HCT116 (cell line): ENCODE measurements at regions not wholly inside any gene's neighbourhood (a gene's known extent, or its start where the extent isn't known, plus 50 kb on each side); places are given as distances from the start of the nearest gene placed in this dataset.

ENCODE experiments used
- ATAC-seq: fragments of 200-7000 bp; cut with Tn5 transposase; 2 replicates; pipeline ENCODE4 v1.9.1; 2020; ENCODE audit warnings: mild to moderate bottlenecking, moderate library complexity
- BruUV-seq: library from RNA; stranded (reverse); fragments of 400-500 nt; replicated peaks from 2 replicates; lab custom pipeline; 2021; lab: Mats Ljungman, UMichigan
- CTCF ChIA-PET: fragments of 300-600 bp; sonication (Branson Sonifier 250); formaldehyde crosslinking; loops from one replicate; lab custom pipeline; 2021; ENCODE audit warnings: antibody characterized with exemption; lab: Charles Lee
- POLR2A ChIA-PET: fragments of 300-600, 350-600 bp; sonication (Branson Sonifier 250); formaldehyde crosslinking; loops from one replicate; lab custom pipeline; 2021; ENCODE audit warnings: antibody characterized with exemption; lab: Charles Lee
- RAD21 ChIA-PET, 2 experiments: fragments of 300-600 bp; sonication (Branson Sonifier 250); formaldehyde crosslinking; loops; one replicate each; lab custom pipeline; 2023; ENCODE audit warnings: low total read pairs in 2 of 2; ENCODE audit not compliant: uncharacterized antibody in 2 of 2, unreplicated experiment in 2 of 2, low non-redundant PET in 1 of 2; lab: Charles Lee
- DNase-seq: peaks from one replicate; pipeline ENCODE4 v3.0.0-alpha.2; 2010; ENCODE audit warnings: low read depth, low spot score
- H2AFZ ChIP-seq: fragments of 200-600 bp; shearing (Covaris generic), sonication (generic); 2 replicates; pipeline ENCODE4 v1.6.1; 2017; ENCODE audit warnings: low read depth, mixed run types, mixed read lengths, antibody characterized with exemption, low read length; ENCODE audit not compliant: poor library complexity, severe bottlenecking
- H3K27ac ChIP-seq: 2 replicates; pipeline ENCODE4 v1.5.1; 2012; ENCODE audit warnings: low read depth, low read length
- H3K27me3 ChIP-seq: fragments of 200-600 bp; sonication (generic); 2 replicates; pipeline ENCODE4 v1.6.1; 2016; ENCODE audit warnings: mixed run types, low read length, mixed read lengths; ENCODE audit not compliant: insufficient read depth
- H3K36me3 ChIP-seq, 2 experiments: fragments of 200-500 bp in 1 of 2; fragments of 200-600 bp in 1 of 2; sonication (Bioruptor generic) in 1 of 2; sonication (generic) in 1 of 2; 2 replicates each; pipeline versions ENCODE4 v1.5.1 to v1.6.1; 2014 to 2016; ENCODE audit warnings: low read length in 2 of 2, inconsistent platforms in 1 of 2, mixed read lengths in 1 of 2, mixed run types in 1 of 2; ENCODE audit not compliant: insufficient read depth in 2 of 2, control insufficient read depth in 1 of 2
- H3K4me1 ChIP-seq, 2 experiments: fragments of 200-600 bp in 1 of 2; sonication (generic) in 1 of 2; 2 replicates each; pipeline versions ENCODE4 v1.5.1 to v1.6.1; 2012 to 2017; ENCODE audit warnings: low read length in 2 of 2, inconsistent platforms in 1 of 2, mild to moderate bottlenecking in 1 of 2, mixed read lengths in 1 of 2, mixed run types in 1 of 2, moderate library complexity in 1 of 2; ENCODE audit not compliant: insufficient read depth in 2 of 2, control insufficient read depth in 1 of 2
- H3K4me2 ChIP-seq: fragments of 200-600 bp; sonication (generic); 2 replicates; pipeline ENCODE4 v1.6.1; 2017; ENCODE audit warnings: mixed run types, low read length, mixed read lengths
- H3K4me3 ChIP-seq, 2 experiments: fragments of 200-600 bp in 1 of 2; sonication (generic) in 1 of 2; replicated peaks in 1 of 2; 2 replicates each; pipeline ENCODE4 v1.5.1; 2011 to 2016; ENCODE audit warnings: low read length in 2 of 2, control low read depth in 1 of 2, low read depth in 1 of 2, mild to moderate bottlenecking in 1 of 2, mixed read lengths in 1 of 2, mixed run types in 1 of 2
- H3K79me2 ChIP-seq: fragments of 200-600 bp; sonication (generic); 2 replicates; pipeline ENCODE4 v1.6.1; 2017; ENCODE audit warnings: mild to moderate bottlenecking, mixed run types, low read length, moderate library complexity, mixed read lengths; ENCODE audit not compliant: insufficient read depth
- H3K9ac ChIP-seq: fragments of 200-600 bp; sonication (generic); 2 replicates; pipeline ENCODE4 v1.6.1; 2016; ENCODE audit warnings: low read length, mixed read lengths
- H3K9me2 ChIP-seq: fragments of 200-600 bp; sonication (generic), shearing (Covaris generic); 2 replicates; pipeline ENCODE4 v1.6.1; 2017; ENCODE audit warnings: mixed run types, mild to moderate bottlenecking, moderate library complexity; ENCODE audit not compliant: insufficient read depth
- H3K9me3 ChIP-seq, 2 experiments: fragments of 200-500 bp in 1 of 2; fragments of 200-600 bp in 1 of 2; sonication (Bioruptor generic) in 1 of 2; sonication (generic) in 1 of 2; 2 replicates each; pipeline ENCODE4 v1.6.1; 2014 to 2017; ENCODE audit warnings: low read length in 2 of 2, mixed read lengths in 2 of 2, inconsistent platforms in 1 of 2, low read depth in 1 of 2, mild to moderate bottlenecking in 1 of 2, mixed run types in 1 of 2, moderate library complexity in 1 of 2; ENCODE audit not compliant: control insufficient read depth in 1 of 2, insufficient read depth in 1 of 2
- H4K20me1 ChIP-seq: fragments of 200-600 bp; sonication (generic), shearing (Covaris generic); 2 replicates; pipeline ENCODE4 v1.6.1; 2017; ENCODE audit warnings: mixed run types, mild to moderate bottlenecking, moderate library complexity; ENCODE audit not compliant: insufficient read depth
- CEBPB ChIP-seq: IDR thresholded peaks from 2 replicates; pipeline ENCODE4 v1.6.1; 2012; ENCODE audit warnings: low read depth
- EGR1 ChIP-seq: IDR thresholded peaks from 2 replicates; pipeline ENCODE4 v1.6.1; 2012; ENCODE audit warnings: low read depth
- ELF1 ChIP-seq: IDR thresholded peaks from 2 replicates; pipeline ENCODE4 v1.6.1; 2012; ENCODE audit warnings: low read depth, borderline replicate concordance
- EZH2 ChIP-seq: fragments of 200-600 bp; sonication (generic); IDR thresholded peaks from 2 replicates; pipeline ENCODE4 v1.6.1; 2017; ENCODE audit warnings: antibody characterized with exemption, mixed run types
- FOSL1 ChIP-seq: IDR thresholded peaks from 2 replicates; pipeline ENCODE4 v1.6.1; 2012; ENCODE audit warnings: low read depth
- RAD21 ChIP-seq: IDR thresholded peaks from 2 replicates; pipeline ENCODE4 v1.6.1; 2012; ENCODE audit warnings: low read depth, mild to moderate bottlenecking
- SIN3A ChIP-seq: IDR thresholded peaks from 2 replicates; pipeline ENCODE4 v1.6.1; 2012; ENCODE audit warnings: low read depth
- SP1 ChIP-seq: IDR thresholded peaks from 2 replicates; pipeline ENCODE4 v1.6.1; 2012; ENCODE audit warnings: low read depth
- ZFX ChIP-seq: fragments of 450-650 bp; IDR thresholded peaks from 2 replicates; pipeline ENCODE4 v1.6.1; 2017
- intact Hi-C: fragments of 100-400 bp; cut with micrococcal nuclease; formaldehyde crosslinking; loops from 2 replicates; pipeline ENCODE4 v1.10.0; 2022
- TF ChIP-seq, protein P1 (sequence below): IDR thresholded peaks from 2 replicates; pipeline ENCODE4 v1.6.1; 2011; ENCODE audit warnings: mild to moderate bottlenecking, low read length, moderate library complexity; ENCODE audit not compliant: insufficient replicate concordance; ENCODE audit errors: extremely low read depth
- TF ChIP-seq, protein P2 (sequence below): IDR thresholded peaks from 2 replicates; pipeline ENCODE4 v1.6.1; 2012; ENCODE audit warnings: low read depth
- TF ChIP-seq, protein P3 (sequence below): IDR thresholded peaks from 2 replicates; pipeline ENCODE4 v1.6.1; 2012
- TF ChIP-seq, protein P4 (sequence below): IDR thresholded peaks from 2 replicates; pipeline ENCODE4 v1.6.1; 2012

DNA sequence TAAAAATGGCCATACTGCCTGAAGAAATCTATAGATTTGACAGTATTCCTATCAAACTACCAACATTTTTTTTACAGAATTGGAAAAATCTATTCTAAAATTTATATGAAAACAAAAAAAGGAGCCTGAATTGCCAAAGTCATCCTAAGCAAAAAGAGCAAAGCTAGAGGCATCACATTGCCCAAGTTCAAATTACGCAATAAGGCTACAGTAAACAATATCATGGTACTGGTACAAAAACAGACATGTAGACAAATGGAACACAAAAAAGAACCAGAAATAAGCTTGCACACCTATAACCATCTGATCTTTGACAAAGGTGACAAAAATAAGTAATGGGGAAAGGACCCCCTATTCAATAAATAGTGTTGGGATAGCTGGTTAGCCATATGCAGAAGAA, 50.2 kb upstream of the THSD7B start:
- H3K4me3 ChIP-seq = no peak overlapping the region
- ChIA-PET RAD21 (no interaction called here), CTCF (no interaction called here), POLR2A (no interaction called here)
- BruUV-seq = no TSS peak
- no peaks in the 10 kb centered on the region for H4K20me1 ChIP-seq
- H3K9me2 ChIP-seq = no peaks in the 10 kb centered on the region
- no peaks in the 10 kb centered on the region for H3K27me3 ChIP-seq
- no peak overlapping the region for H2AFZ ChIP-seq
- DNase-seq (no peak), ATAC-seq (no peak)
- H3K4me1 ChIP-seq = no peaks in the 10 kb centered on the region
- no peaks in the 10 kb centered on the region for H3K79me2 ChIP-seq
- H3K9me3 ChIP-seq = no peaks in the 10 kb centered on the region
- no peak overlapping the region for H3K9ac ChIP-seq
- intact Hi-C loops = no loop called here
- no peak for TF ChIP-seq FOSL1
- TF ChIP-seq, protein P1, sequence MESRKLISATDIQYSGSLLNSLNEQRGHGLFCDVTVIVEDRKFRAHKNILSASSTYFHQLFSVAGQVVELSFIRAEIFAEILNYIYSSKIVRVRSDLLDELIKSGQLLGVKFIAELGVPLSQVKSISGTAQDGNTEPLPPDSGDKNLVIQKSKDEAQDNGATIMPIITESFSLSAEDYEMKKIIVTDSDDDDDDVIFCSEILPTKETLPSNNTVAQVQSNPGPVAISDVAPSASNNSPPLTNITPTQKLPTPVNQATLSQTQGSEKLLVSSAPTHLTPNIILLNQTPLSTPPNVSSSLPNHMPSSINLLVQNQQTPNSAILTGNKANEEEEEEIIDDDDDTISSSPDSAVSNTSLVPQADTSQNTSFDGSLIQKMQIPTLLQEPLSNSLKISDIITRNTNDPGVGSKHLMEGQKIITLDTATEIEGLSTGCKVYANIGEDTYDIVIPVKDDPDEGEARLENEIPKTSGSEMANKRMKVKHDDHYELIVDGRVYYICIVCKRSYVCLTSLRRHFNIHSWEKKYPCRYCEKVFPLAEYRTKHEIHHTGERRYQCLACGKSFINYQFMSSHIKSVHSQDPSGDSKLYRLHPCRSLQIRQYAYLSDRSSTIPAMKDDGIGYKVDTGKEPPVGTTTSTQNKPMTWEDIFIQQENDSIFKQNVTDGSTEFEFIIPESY = no peak
- no peak overlapping the region for H3K27ac ChIP-seq
- H3K4me2 ChIP-seq = no peak overlapping the region
- no peaks in the 10 kb centered on the region for H3K36me3 ChIP-seq

DNA sequence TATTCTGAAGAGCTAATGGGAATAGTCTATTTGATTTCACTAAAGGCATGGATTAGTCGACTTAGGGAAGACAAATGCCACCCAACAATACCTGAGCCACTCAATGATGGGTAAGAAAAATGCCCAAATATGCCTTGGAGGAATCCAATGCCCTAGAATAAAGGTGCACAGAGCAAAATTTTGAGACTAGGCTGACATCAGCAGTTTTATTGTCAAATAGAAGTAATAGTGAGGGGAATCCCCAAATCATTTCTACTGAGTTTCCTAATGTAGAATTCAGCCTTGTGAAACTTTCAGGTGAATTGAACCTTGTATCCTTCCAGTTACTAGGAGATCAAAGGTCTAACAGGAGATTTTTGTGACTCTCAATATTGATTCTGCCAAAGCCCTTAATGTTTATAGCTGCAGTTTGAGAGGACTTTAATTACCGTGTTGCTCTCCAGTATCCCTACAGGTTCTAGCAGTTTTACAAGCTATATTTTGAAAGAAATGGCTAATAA, 50.8 kb upstream of the THSD7B start:
- no TSS peak for BruUV-seq
- ATAC-seq = no peak
- H3K79me2 ChIP-seq = no peaks in the 10 kb centered on the region
- no peaks in the 10 kb centered on the region for H4K20me1 ChIP-seq
- no peaks in the 10 kb centered on the region for H3K9me2 ChIP-seq
- no peaks in the 10 kb centered on the region for H3K36me3 ChIP-seq
- H3K27me3 ChIP-seq = no peaks in the 10 kb centered on the region
- intact Hi-C loops = no loop called here
- CTCF ChIA-PET = no interaction called here
- no peak overlapping the region for H3K27ac ChIP-seq
- H3K4me3 ChIP-seq = no peak overlapping the region
- H3K9me3 ChIP-seq = no peaks in the 10 kb centered on the region
- H3K9ac ChIP-seq = no peak overlapping the region
- no peak overlapping the region for H2AFZ ChIP-seq
- H3K4me1 ChIP-seq = no peaks in the 10 kb centered on the region
- POLR2A ChIA-PET = no interaction called here
- DNase-seq = no peak
- RAD21 ChIA-PET = no interaction called here
- H3K4me2 ChIP-seq = no peak overlapping the region
- TF ChIP-seq ELF1 = no peak
- no peak for TF ChIP-seq ZFX
- TF ChIP-seq, protein P2, sequence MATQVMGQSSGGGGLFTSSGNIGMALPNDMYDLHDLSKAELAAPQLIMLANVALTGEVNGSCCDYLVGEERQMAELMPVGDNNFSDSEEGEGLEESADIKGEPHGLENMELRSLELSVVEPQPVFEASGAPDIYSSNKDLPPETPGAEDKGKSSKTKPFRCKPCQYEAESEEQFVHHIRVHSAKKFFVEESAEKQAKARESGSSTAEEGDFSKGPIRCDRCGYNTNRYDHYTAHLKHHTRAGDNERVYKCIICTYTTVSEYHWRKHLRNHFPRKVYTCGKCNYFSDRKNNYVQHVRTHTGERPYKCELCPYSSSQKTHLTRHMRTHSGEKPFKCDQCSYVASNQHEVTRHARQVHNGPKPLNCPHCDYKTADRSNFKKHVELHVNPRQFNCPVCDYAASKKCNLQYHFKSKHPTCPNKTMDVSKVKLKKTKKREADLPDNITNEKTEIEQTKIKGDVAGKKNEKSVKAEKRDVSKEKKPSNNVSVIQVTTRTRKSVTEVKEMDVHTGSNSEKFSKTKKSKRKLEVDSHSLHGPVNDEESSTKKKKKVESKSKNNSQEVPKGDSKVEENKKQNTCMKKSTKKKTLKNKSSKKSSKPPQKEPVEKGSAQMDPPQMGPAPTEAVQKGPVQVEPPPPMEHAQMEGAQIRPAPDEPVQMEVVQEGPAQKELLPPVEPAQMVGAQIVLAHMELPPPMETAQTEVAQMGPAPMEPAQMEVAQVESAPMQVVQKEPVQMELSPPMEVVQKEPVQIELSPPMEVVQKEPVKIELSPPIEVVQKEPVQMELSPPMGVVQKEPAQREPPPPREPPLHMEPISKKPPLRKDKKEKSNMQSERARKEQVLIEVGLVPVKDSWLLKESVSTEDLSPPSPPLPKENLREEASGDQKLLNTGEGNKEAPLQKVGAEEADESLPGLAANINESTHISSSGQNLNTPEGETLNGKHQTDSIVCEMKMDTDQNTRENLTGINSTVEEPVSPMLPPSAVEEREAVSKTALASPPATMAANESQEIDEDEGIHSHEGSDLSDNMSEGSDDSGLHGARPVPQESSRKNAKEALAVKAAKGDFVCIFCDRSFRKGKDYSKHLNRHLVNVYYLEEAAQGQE = no peak
- no peak for TF ChIP-seq RAD21
- no peak for TF ChIP-seq SIN3A
- TF ChIP-seq, protein P3, sequence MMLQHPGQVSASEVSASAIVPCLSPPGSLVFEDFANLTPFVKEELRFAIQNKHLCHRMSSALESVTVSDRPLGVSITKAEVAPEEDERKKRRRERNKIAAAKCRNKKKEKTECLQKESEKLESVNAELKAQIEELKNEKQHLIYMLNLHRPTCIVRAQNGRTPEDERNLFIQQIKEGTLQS = no peak
- no peak for TF ChIP-seq CEBPB
- TF ChIP-seq EZH2 = no peak
- TF ChIP-seq, protein P4, sequence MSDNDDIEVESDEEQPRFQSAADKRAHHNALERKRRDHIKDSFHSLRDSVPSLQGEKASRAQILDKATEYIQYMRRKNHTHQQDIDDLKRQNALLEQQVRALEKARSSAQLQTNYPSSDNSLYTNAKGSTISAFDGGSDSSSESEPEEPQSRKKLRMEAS = no peak
- no peak for TF ChIP-seq EGR1
- TF ChIP-seq SP1 = no peak
- TF ChIP-seq, protein P1 = no peak
